ENCODE measurements at regions not wholly inside any gene's neighbourhood (a gene's known extent, or its start where the extent isn't known, plus 50 kb on each side); places are given as distances from the start of the nearest gene placed in this dataset.

DNA sequence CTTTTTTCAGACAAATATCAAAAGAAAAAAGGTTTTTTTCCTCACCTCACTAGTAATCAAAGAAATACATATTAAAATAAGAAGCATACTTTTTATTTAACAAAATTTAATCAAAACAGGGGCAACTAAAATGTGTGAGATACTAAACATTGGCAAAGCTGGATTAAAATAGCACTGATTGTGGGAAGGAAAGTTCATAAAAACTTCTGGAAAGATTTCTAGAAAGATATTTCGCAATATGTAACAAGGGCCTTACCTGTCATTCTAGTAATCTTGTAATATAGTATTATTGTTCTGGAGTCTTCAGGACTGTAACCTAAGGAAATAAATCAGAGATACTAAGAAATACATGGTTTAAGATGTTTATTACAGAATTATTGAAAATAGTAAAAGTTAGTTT, 482.5 kb downstream of the SUCLA2 start:
- H3K23ac ChIP-seq (ENCODE audit: low read depth, low read length): no peak overlapping the region
- H2BK120ac ChIP-seq (ENCODE audit: low read depth, low read length): no peak overlapping the region
- WGBS, 2 experiments (ENCODE audit: extremely low coverage in 2 of 2, insufficient read length in 1 of 2): no CpG with 5 or more reads among the region's 1 CpG
- no peaks in the 10 kb centered on the region for H3K4me1 ChIP-seq (ENCODE audit: control insufficient read depth, insufficient read depth, low read length)
- H4K91ac ChIP-seq (ENCODE audit: insufficient read depth, low read depth, low read length): no peak overlapping the region
- in situ Hi-C loops (cut with MboI; ENCODE audit: low sequenced_read_pairs): no loop called here
- H4K8ac ChIP-seq (ENCODE audit: low read depth in 2 of 2, low read length in 2 of 2): no peak overlapping the region
- H3K79me1 ChIP-seq (ENCODE audit: low read depth in 1 of 2, low read length in 2 of 2): no peaks in the 10 kb centered on the region
- TF ChIP-seq CEBPB (IDR thresholded peaks at IDR 0.05; ENCODE audit: low read depth, low read length) (peak; percentile 87), POLR2A (IDR thresholded peaks at IDR 0.05; ENCODE audit: low read depth, low read length) (no peak)
- H3K27me3 ChIP-seq (ENCODE audit: control insufficient read depth, insufficient read depth, low read length): no peaks in the 10 kb centered on the region
- BruUV-seq (replicated peaks): no TSS peak
- H2AFZ ChIP-seq (replicated peaks; ENCODE audit: low read length, poor library complexity): no peak overlapping the region
- no peak overlapping the region for H2AK9ac ChIP-seq (replicated peaks; ENCODE audit: low read depth, low read length, poor library complexity)
- no peak overlapping the region for H2BK15ac ChIP-seq (ENCODE audit: low read depth, low read length)
- no peak for DNase-seq
- no peak overlapping the region for H3K56ac ChIP-seq (ENCODE audit: extremely low read depth, insufficient read depth, low read length)
- no peak overlapping the region for H3K4ac ChIP-seq (ENCODE audit: low read depth, low read length)
- no peak overlapping the region for H4K5ac ChIP-seq (ENCODE audit: low read depth, low read length)
- no peaks in the 10 kb centered on the region for H4K20me1 ChIP-seq (ENCODE audit: insufficient read depth, low read length)
- no peak overlapping the region for H2BK5ac ChIP-seq (ENCODE audit: low read depth, low read length, poor library complexity, severe bottlenecking)
- no peak overlapping the region for H3K18ac ChIP-seq (ENCODE audit: low read depth, low read length)
- no peak overlapping the region for H3K27ac ChIP-seq (ENCODE audit: insufficient read depth, low read length)
- intact Hi-C loops (cut with micrococcal nuclease): no loop called here
- H2AK5ac ChIP-seq (ENCODE audit: low read depth, low read length): no peak overlapping the region
- peaks cover 3% of the 10 kb centered on the region; the same call in 1 of the 2 replicates for H3K9me3 ChIP-seq (ENCODE audit: control insufficient read depth, insufficient read depth, low read length)
- no peak overlapping the region for H3K4me3 ChIP-seq (ENCODE audit: insufficient read depth, low read depth, low read length)
- ChIA-PET CTCF (no interaction called here), POLR2A (ENCODE audit: unreplicated experiment) (no interaction called here)
- ATAC-seq (ENCODE audit: low read depth): no peak
- no peak overlapping the region for H3K9ac ChIP-seq (ENCODE audit: low read depth, low read length)
- H3K14ac ChIP-seq (replicated peaks; ENCODE audit: low read depth, low read length): no peak overlapping the region
- no peak overlapping the region for H3K4me2 ChIP-seq (ENCODE audit: low read depth, low read length)
- dilution Hi-C loops (cut with HindIII; ENCODE audit: low sequenced_read_pairs, unreplicated experiment): no loop called here
- no peak overlapping the region for H2BK20ac ChIP-seq (ENCODE audit: low read depth, low read length)
- no peaks in the 10 kb centered on the region for H3K9me1 ChIP-seq (ENCODE audit: insufficient read depth, low read length)
- H3K36me3 ChIP-seq (ENCODE audit: control insufficient read depth, insufficient read depth, low read length): no peaks in the 10 kb centered on the region
